ENCODE measurements at regions not wholly inside any gene's neighbourhood (a gene's known extent, or its start where the extent isn't known, plus 50 kb on each side); places are given as distances from the start of the nearest gene placed in this dataset.

- no peak overlapping the region for H3K4me3 Mint-ChIP-seq
- H3K36me3 Mint-ChIP-seq (ENCODE audit: insufficient read depth): no peaks in the 10 kb centered on the region
- no peaks in the 10 kb centered on the region for H3K9me3 Mint-ChIP-seq
- no peak for ATAC-seq
- DNase-seq: no peak
- peaks cover 15% of the 10 kb centered on the region for H3K27me3 Mint-ChIP-seq (ENCODE audit: low read depth)
- no peaks in the 10 kb centered on the region for H3K4me1 Mint-ChIP-seq (ENCODE audit: low read depth)
Measured at GRCh38 chr1:90574692-90575370, 142.3 kb downstream of the BARHL2 start.

- H3K36me3 Mint-ChIP-seq (ENCODE audit: insufficient read depth): no peaks in the 10 kb centered on the region
- H3K27me3 Mint-ChIP-seq (ENCODE audit: low read depth): peaks cover 12% of the 10 kb centered on the region
- H3K4me1 Mint-ChIP-seq (ENCODE audit: low read depth): no peaks in the 10 kb centered on the region
- no peaks in the 10 kb centered on the region for H3K9me3 Mint-ChIP-seq
- H3K4me3 Mint-ChIP-seq: no peak overlapping the region
- DNase-seq (no peak), ATAC-seq (no peak)
Measured at GRCh38 chr1:90573736-90574135, 143.4 kb downstream of the BARHL2 start.

DNA sequence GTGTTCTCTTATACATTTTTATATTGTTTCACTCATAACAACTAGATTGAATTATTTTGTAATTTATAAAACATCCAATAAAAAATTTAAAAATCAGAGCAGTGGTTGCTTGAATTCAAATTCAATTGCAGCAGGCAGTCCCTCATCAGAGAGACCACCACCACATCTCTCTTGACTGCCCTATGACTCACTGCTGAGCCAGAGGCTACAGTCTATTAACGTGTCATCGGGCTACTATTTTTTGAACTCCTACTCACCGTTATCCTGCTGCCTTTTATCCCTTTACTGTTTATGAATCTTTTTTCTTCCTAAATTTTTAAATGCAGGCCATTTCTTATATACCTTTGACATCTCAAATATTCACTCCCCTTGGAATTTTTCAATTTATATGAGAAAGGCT lies 144.7 kb downstream of the BARHL2 start:
- Mint-ChIP-seq H3K4me1 (ENCODE audit: low read depth) (no peaks in the 10 kb centered on the region), H3K36me3 (ENCODE audit: insufficient read depth) (no peaks in the 10 kb centered on the region), H3K27me3 (ENCODE audit: low read depth) (peaks cover 12% of the 10 kb centered on the region), H3K9me3 (no peaks in the 10 kb centered on the region), H3K4me3 (no peak overlapping the region)
- DNase-seq: no peak
- no peak for ATAC-seq

GRCh38 chr1:90568436-90568835 lies 148.7 kb downstream of the BARHL2 start:
- Mint-ChIP-seq H3K9me3 (no peaks in the 10 kb centered on the region), H3K4me1 (ENCODE audit: low read depth) (no peaks in the 10 kb centered on the region), H3K36me3 (ENCODE audit: insufficient read depth) (no peaks in the 10 kb centered on the region), H3K4me3 (no peak overlapping the region), H3K27me3 (ENCODE audit: low read depth) (peaks cover 12% of the 10 kb centered on the region)
- DNase-seq (no peak), ATAC-seq (no peak)

DNA sequence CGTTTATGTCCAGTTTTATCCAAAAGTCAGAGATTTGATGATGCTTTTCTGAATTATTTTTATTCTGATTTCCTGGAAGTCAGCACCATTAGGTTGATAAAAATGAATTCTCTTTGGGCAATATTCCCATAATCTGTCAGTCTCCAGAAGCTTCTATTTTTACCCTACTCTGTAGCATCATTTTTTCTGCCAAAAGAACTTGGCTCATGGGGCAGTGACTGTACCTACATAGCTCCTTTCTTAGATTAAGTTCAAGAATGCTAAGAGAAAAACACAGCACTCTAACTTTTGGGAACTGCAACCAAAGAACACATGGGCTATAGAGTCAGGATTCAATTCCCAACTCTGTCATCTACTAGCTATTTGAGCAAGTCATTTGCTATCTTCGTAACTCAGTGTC lies 152.9 kb downstream of the BARHL2 start:
- Mint-ChIP-seq H3K4me1 (ENCODE audit: low read depth) (no peaks in the 10 kb centered on the region), H3K4me3 (no peak overlapping the region), H3K36me3 (ENCODE audit: insufficient read depth) (no peaks in the 10 kb centered on the region), H3K9me3 (no peaks in the 10 kb centered on the region), H3K27me3 (ENCODE audit: low read depth) (peaks cover 2% of the 10 kb centered on the region)
- DNase-seq (no peak), ATAC-seq (no peak)

GRCh38 chr1:90562892-90563291 lies 154.2 kb downstream of the BARHL2 start:
- H3K27me3 Mint-ChIP-seq (ENCODE audit: low read depth): peaks cover 6% of the 10 kb centered on the region
- ATAC-seq (no peak), DNase-seq (no peak)
- no peak overlapping the region for H3K4me3 Mint-ChIP-seq
- H3K36me3 Mint-ChIP-seq (ENCODE audit: insufficient read depth): no peaks in the 10 kb centered on the region
- no peaks in the 10 kb centered on the region for H3K4me1 Mint-ChIP-seq (ENCODE audit: low read depth)
- no peaks in the 10 kb centered on the region for H3K9me3 Mint-ChIP-seq

DNA sequence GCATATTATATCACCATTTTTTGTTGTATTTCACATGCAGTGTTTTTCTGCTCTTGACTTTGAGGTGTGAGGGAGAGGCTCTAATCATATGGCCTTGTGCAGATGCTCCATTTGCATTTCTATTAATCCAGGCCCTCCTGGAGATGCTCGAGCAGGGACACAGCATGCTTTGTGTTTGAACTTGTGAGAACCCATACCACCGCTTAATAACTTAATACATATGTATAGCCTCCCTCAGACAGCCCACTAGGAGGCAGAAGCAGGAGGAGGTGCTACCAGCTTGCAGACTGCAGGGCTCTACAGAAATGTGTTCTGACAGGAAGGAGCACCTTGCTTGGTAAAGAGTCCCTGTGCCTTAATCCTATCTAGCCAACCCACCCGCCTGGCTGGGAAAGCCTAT lies 155.2 kb downstream of the BARHL2 start:
- H3K9me3 Mint-ChIP-seq: no peaks in the 10 kb centered on the region
- no peaks in the 10 kb centered on the region for H3K36me3 Mint-ChIP-seq (ENCODE audit: insufficient read depth)
- DNase-seq: no peak
- ATAC-seq: no peak
- peaks cover 6% of the 10 kb centered on the region for H3K27me3 Mint-ChIP-seq (ENCODE audit: low read depth)
- no peak overlapping the region for H3K4me3 Mint-ChIP-seq
- no peaks in the 10 kb centered on the region for H3K4me1 Mint-ChIP-seq (ENCODE audit: low read depth)

DNA sequence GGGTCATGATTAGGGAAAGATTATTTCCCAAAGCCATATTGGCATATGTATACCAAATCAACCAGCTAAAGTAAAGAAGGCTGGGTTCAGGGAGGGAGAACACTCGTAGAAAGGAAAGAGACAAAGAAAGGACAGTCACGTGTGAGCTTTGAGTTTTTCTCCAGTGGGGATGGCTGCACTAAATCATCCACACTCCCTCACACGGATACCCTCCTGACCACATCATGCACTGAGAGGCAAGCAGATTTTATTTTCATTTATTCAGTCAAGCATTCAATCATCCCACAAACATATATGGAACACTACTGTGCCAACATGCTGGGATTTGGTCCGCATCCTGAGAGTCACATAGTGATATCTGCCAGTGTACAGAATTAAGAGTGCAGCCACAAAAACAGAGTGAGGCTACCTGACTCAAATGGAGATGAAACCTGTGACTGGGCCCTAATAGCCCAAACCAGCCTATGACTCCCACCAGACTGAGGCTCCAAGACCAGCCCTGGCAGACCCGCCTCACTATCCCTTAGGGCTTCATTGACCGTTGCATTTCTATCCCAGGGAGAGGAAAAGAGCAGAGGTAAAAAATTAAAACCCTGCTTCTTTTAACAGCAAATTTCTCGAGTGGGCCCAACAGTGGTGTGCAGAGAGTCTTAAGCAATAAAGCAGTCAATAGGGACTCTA lies 155.9 kb downstream of the BARHL2 start:
- H3K36me3 Mint-ChIP-seq (ENCODE audit: insufficient read depth): no peaks in the 10 kb centered on the region
- H3K27me3 Mint-ChIP-seq (ENCODE audit: low read depth): peaks cover 10% of the 10 kb centered on the region
- no peaks in the 10 kb centered on the region for H3K9me3 Mint-ChIP-seq
- no peaks in the 10 kb centered on the region for H3K4me1 Mint-ChIP-seq (ENCODE audit: low read depth)
- ATAC-seq (no peak), DNase-seq (no peak)
- H3K4me3 Mint-ChIP-seq: no peak overlapping the region

DNA sequence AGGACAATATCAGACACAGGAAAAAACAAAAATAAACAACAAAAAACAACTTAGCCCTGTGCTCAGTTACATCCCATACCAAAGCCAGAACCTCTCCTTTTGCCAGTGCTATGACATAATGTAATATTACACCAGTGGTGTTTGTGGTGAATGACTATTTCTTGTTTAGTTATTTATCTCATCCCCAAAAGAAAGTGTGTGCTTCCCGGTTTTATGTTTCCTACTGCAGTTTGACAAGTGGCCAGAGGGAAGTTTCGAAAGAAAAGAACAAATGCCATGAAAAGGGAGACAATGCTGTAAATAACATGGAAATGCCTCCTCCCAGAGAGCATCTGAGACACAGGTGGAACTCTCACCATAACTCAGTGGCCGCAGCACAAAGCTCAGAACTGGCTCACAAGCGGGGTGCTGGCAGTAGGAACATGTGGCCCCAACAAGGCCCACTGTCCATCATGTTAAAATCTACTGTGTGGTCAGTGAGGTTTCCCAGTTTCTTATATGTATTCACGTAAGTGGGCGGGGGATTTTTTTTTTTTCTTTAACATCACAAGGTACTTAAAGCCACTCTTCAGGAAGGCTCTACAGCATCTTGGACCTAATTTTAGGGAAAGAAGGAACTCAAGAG lies 158.2 kb downstream of the BARHL2 start:
- ATAC-seq: no peak
- no peaks in the 10 kb centered on the region for H3K9me3 Mint-ChIP-seq

GRCh38 chr1:90558126-90558525 lies 159.0 kb downstream of the BARHL2 start:
- DNase-seq (no peak), ATAC-seq (no peak)
- peaks cover 8% of the 10 kb centered on the region for H3K27me3 Mint-ChIP-seq (ENCODE audit: low read depth)
- no peaks in the 10 kb centered on the region for H3K9me3 Mint-ChIP-seq
- no peak overlapping the region for H3K4me3 Mint-ChIP-seq
- H3K36me3 Mint-ChIP-seq (ENCODE audit: insufficient read depth): no peaks in the 10 kb centered on the region
- no peaks in the 10 kb centered on the region for H3K4me1 Mint-ChIP-seq (ENCODE audit: low read depth)

More for the DNA sequence above, 158.2 kb downstream of the BARHL2 start:
- Mint-ChIP-seq H3K4me1 (ENCODE audit: low read depth) (no peaks in the 10 kb centered on the region), H3K4me3 (no peak overlapping the region), H3K36me3 (ENCODE audit: insufficient read depth) (no peaks in the 10 kb centered on the region), H3K27me3 (ENCODE audit: low read depth) (peaks cover 8% of the 10 kb centered on the region)
- DNase-seq: no peak

DNA sequence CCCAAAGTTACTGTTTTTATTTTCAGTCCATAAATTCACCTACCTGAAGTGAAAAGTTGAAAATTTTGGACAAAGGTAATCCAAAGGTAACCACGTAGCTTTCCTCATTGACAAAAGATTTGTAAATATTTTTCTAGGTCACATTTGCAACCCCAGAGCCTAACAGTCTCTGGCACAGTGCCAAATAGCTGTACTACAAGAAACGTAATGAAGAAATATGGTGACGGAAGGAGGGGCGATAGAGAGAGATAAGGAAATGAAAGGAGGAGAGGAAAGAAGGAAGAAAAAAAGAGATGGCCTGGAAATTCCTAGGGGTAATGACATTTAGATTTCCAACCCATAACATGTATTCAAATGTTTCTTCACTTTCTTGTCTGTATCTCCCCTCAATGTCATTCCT lies 159.4 kb downstream of the BARHL2 start:
- Mint-ChIP-seq H3K4me1 (ENCODE audit: low read depth) (no peaks in the 10 kb centered on the region), H3K27me3 (ENCODE audit: low read depth) (peaks cover 8% of the 10 kb centered on the region), H3K36me3 (ENCODE audit: insufficient read depth) (no peaks in the 10 kb centered on the region), H3K9me3 (no peaks in the 10 kb centered on the region), H3K4me3 (no peak overlapping the region)
- DNase-seq: no peak
- ATAC-seq: no peak

GRCh38 chr1:90550626-90551406 lies 166.3 kb downstream of the BARHL2 start:
- H3K4me3 Mint-ChIP-seq: no peak overlapping the region
- peaks cover 11% of the 10 kb centered on the region for H3K27me3 Mint-ChIP-seq (ENCODE audit: low read depth)
- DNase-seq (no peak), ATAC-seq (no peak)
- no peaks in the 10 kb centered on the region for H3K36me3 Mint-ChIP-seq (ENCODE audit: insufficient read depth)
- no peaks in the 10 kb centered on the region for H3K4me1 Mint-ChIP-seq (ENCODE audit: low read depth)
- no peaks in the 10 kb centered on the region for H3K9me3 Mint-ChIP-seq

DNA sequence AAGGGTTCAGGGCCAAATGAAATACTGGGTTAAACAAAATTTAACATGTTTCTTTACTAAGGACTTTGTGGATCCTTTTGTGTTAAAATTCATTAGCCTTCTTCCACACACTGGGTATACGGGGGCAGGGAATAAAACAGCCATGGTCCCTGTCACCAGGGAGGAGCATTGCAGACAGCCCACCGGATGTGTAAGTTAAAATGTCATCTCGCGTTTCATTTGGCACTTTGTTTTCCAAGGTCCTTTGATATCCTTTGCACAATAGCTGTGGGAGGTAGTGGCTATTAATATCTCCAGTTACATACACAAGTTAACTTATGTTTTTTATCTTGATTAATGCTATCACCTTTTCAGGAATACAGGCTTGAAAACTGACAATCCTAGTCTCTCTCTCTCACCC lies 172.7 kb downstream of the BARHL2 start:
- Mint-ChIP-seq H3K4me1 (ENCODE audit: low read depth) (no peaks in the 10 kb centered on the region), H3K36me3 (ENCODE audit: insufficient read depth) (no peaks in the 10 kb centered on the region), H3K27me3 (ENCODE audit: low read depth) (peaks cover 4% of the 10 kb centered on the region), H3K4me3 (no peak overlapping the region), H3K9me3 (no peaks in the 10 kb centered on the region)
- ATAC-seq: no peak
- no peak for DNase-seq

- Mint-ChIP-seq H3K36me3 (ENCODE audit: insufficient read depth) (no peaks in the 10 kb centered on the region), H3K27me3 (ENCODE audit: low read depth) (peaks cover 7% of the 10 kb centered on the region), H3K9me3 (no peaks in the 10 kb centered on the region), H3K4me3 (no peak overlapping the region), H3K4me1 (ENCODE audit: low read depth) (no peaks in the 10 kb centered on the region)
- DNase-seq (no peak), ATAC-seq (no peak)
Measured at GRCh38 chr1:90537606-90538362, 179.3 kb downstream of the BARHL2 start.

Data from activated T-cell treated with anti-CD3 and anti-CD28 coated beads, Interleukin-2, amount 50 U/mL, for 4 hours (primary cell).